ENCODE measurements at regions not wholly inside any gene's neighbourhood (a gene's known extent, or its start where the extent isn't known, plus 50 kb on each side); places are given as distances from the start of the nearest gene placed in this dataset.

- no peak for TF ChIP-seq GATA2 (IDR thresholded peaks at IDR 0.05; ENCODE audit: low read depth, low read length)
- TF ChIP-seq GATA3 (IDR thresholded peaks at IDR 0.05; ENCODE audit: low read depth, low read length): no peak
These were observed 79.5 kb upstream of the ATXN1 start for GRCh38 chr6:16840725-16841124.
